Endodermal cell (in vitro differentiated cells): ENCODE measurements at regions not wholly inside any gene's neighbourhood (a gene's known extent, or its start where the extent isn't known, plus 50 kb on each side); places are given as distances from the start of the nearest gene placed in this dataset.

Experiments
- DNase-seq: peaks from one replicate; pipeline ENCODE4 v3.0.0-alpha.2; 2017
- H3K27ac ChIP-seq: 2 replicates; pipeline ENCODE4 v1.5.1; 2013; ENCODE audit warnings: mild to moderate bottlenecking, low read depth, low read length, moderate library complexity
- H3K27me3 ChIP-seq: 2 replicates; pipeline ENCODE4 v1.6.1; 2013; ENCODE audit warnings: mild to moderate bottlenecking, low read length, moderate library complexity; ENCODE audit not compliant: insufficient read depth, control insufficient read depth, poor library complexity, severe bottlenecking
- H3K36me3 ChIP-seq: 2 replicates; pipeline ENCODE4 v1.7.0; 2013; ENCODE audit warnings: mild to moderate bottlenecking, low read length, moderate library complexity; ENCODE audit not compliant: control insufficient read depth, insufficient read depth
- H3K4me1 ChIP-seq: one replicate; pipeline ENCODE4 v1.7.0; 2013; ENCODE audit warnings: low read length; ENCODE audit not compliant: control insufficient read depth, insufficient read depth
- H3K4me3 ChIP-seq: 2 replicates; pipeline ENCODE4 v1.5.1; 2013; ENCODE audit warnings: mild to moderate bottlenecking, low read length, moderate library complexity
- H3K9ac ChIP-seq: 2 replicates; pipeline ENCODE4 v1.6.1; 2013; ENCODE audit warnings: mild to moderate bottlenecking, low read length, moderate library complexity; ENCODE audit not compliant: poor library complexity, severe bottlenecking; ENCODE audit errors: extremely low read depth
- H3K9me3 ChIP-seq: 2 replicates; pipeline ENCODE4 v1.6.1; 2013; ENCODE audit warnings: mild to moderate bottlenecking, low read length, moderate library complexity; ENCODE audit not compliant: control insufficient read depth
- H3K27ac Mint-ChIP-seq: 2 replicates; pipeline ENCODE4 v1.8.0; 2020; ENCODE audit warnings: mixed read lengths
- H3K27me3 Mint-ChIP-seq: 2 replicates; pipeline ENCODE4 v1.8.0; 2021; ENCODE audit warnings: mild to moderate bottlenecking, mixed read lengths; ENCODE audit not compliant: insufficient read depth
- H3K36me3 Mint-ChIP-seq: 2 replicates; pipeline ENCODE4 v1.8.0; 2020; ENCODE audit warnings: low read depth, mixed read lengths
- H3K4me1 Mint-ChIP-seq: 2 replicates; pipeline ENCODE4 v1.8.0; 2020; ENCODE audit warnings: mixed read lengths
- H3K4me3 Mint-ChIP-seq: 2 replicates; pipeline ENCODE4 v1.8.0; 2020; ENCODE audit warnings: mild to moderate bottlenecking, moderate library complexity, mixed read lengths
- H3K9me3 Mint-ChIP-seq: 2 replicates; pipeline ENCODE4 v1.8.0; 2020; ENCODE audit warnings: mild to moderate bottlenecking, mixed read lengths
- WGBS, 2 experiments: methylation state at CpG; one replicate each; pipeline versions ENCODE4 v1.1.5 to v1.1.7; 2013; ENCODE audit warnings: missing lambda C conversion rate in 2 of 2, mixed read lengths in 1 of 2; ENCODE audit not compliant: insufficient coverage in 1 of 2, insufficient read length in 1 of 2; 5-methylcytosine and 5-hydroxymethylcytosine counted together
- TF ChIP-seq, protein P1 (sequence below): fragments of 200-600 bp; sonication (generic); conservative IDR thresholded peaks from 2 replicates; pipeline ENCODE4 v1.5.0; 2021; ENCODE audit warnings: antibody characterized with exemption, mild to moderate bottlenecking

- H3K36me3 ChIP-seq, result no peaks in the 10 kb centered on the region
Observed at GRCh38 chr6:134593442-134593841, 275.5 kb upstream of the SGK1 start.

GRCh38 chr6:134593024-134593423 lies 275.1 kb upstream of the SGK1 start:
- no peak overlapping the region for H3K9ac ChIP-seq
- H3K9me3 ChIP-seq, result no peaks in the 10 kb centered on the region
- TF ChIP-seq, protein P1, sequence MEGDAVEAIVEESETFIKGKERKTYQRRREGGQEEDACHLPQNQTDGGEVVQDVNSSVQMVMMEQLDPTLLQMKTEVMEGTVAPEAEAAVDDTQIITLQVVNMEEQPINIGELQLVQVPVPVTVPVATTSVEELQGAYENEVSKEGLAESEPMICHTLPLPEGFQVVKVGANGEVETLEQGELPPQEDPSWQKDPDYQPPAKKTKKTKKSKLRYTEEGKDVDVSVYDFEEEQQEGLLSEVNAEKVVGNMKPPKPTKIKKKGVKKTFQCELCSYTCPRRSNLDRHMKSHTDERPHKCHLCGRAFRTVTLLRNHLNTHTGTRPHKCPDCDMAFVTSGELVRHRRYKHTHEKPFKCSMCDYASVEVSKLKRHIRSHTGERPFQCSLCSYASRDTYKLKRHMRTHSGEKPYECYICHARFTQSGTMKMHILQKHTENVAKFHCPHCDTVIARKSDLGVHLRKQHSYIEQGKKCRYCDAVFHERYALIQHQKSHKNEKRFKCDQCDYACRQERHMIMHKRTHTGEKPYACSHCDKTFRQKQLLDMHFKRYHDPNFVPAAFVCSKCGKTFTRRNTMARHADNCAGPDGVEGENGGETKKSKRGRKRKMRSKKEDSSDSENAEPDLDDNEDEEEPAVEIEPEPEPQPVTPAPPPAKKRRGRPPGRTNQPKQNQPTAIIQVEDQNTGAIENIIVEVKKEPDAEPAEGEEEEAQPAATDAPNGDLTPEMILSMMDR, result no peak
- H3K27ac Mint-ChIP-seq, result no peak overlapping the region
- H3K4me1 ChIP-seq, result no peaks in the 10 kb centered on the region
- H3K4me3 ChIP-seq, result no peak overlapping the region
- H3K27me3 ChIP-seq, result no peaks in the 10 kb centered on the region
- no peaks in the 10 kb centered on the region for H3K36me3 Mint-ChIP-seq
- peaks cover 4% of the 10 kb centered on the region for H3K4me1 Mint-ChIP-seq
- no peaks in the 10 kb centered on the region for H3K36me3 ChIP-seq
- H3K4me3 Mint-ChIP-seq, result no peak overlapping the region
- H3K27ac ChIP-seq, result peak overlapping the region; percentile 48
- no peaks in the 10 kb centered on the region for H3K27me3 Mint-ChIP-seq
- no peaks in the 10 kb centered on the region for H3K9me3 Mint-ChIP-seq
- DNase-seq, result no peak
- 80 to 83% methylated on average over 1 of the region's 1 CpG for WGBS, 2 experiments

More at GRCh38 chr6:134593442-134593841, 275.5 kb upstream of the SGK1 start:
- no peaks in the 10 kb centered on the region for H3K4me1 ChIP-seq
- no peak for DNase-seq
- H3K9me3 ChIP-seq, result no peaks in the 10 kb centered on the region
- WGBS, 2 experiments, result 79 to 91% methylated on average over 3 of the region's 3 CpGs
- Mint-ChIP-seq H3K27ac (no peak overlapping the region), H3K9me3 (no peaks in the 10 kb centered on the region), H3K4me3 (no peak overlapping the region), H3K4me1 (peaks cover 4% of the 10 kb centered on the region), H3K27me3 (no peaks in the 10 kb centered on the region), H3K36me3 (no peaks in the 10 kb centered on the region)
- H3K9ac ChIP-seq, result no peak overlapping the region
- H3K27me3 ChIP-seq, result no peaks in the 10 kb centered on the region
- TF ChIP-seq, protein P1, result no peak
- peak overlapping the region; percentile 70 for H3K27ac ChIP-seq
- H3K4me3 ChIP-seq, result no peak overlapping the region

- no peaks in the 10 kb centered on the region for H3K36me3 ChIP-seq
- TF ChIP-seq, protein P1, result no peak
- no peaks in the 10 kb centered on the region for H3K27me3 ChIP-seq
- no peaks in the 10 kb centered on the region for H3K9me3 ChIP-seq
- no peak overlapping the region for H3K4me3 Mint-ChIP-seq
- H3K36me3 Mint-ChIP-seq, result no peaks in the 10 kb centered on the region
- no peaks in the 10 kb centered on the region for H3K27me3 Mint-ChIP-seq
- H3K4me1 ChIP-seq, result no peaks in the 10 kb centered on the region
- no peaks in the 10 kb centered on the region for H3K9me3 Mint-ChIP-seq
- H3K9ac ChIP-seq, result no peak overlapping the region
- WGBS, 2 experiments, result 92% methylated on average over 7 of the region's 7 CpGs
- no peak overlapping the region for H3K27ac ChIP-seq
- H3K27ac Mint-ChIP-seq, result no peak overlapping the region
- DNase-seq, result no peak
- H3K4me1 Mint-ChIP-seq, result peaks cover 6% of the 10 kb centered on the region
- H3K4me3 ChIP-seq, result no peak overlapping the region
Observed at GRCh38 chr6:134590449-134590848, 272.5 kb upstream of the SGK1 start.
